Upper lobe of left lung (tissue), 6 donors: ENCODE measurements at regions not wholly inside any gene's neighbourhood (a gene's known extent, or its start where the extent isn't known, plus 50 kb on each side); places are given as distances from the start of the nearest gene placed in this dataset.

Source experiments
- ATAC-seq, 2 donors: fragments of 200-7000 bp; cut with Tn5 transposase; one replicate each; pipeline ENCODE4 v1.9.1; 2022; ENCODE audit warnings: mild to moderate bottlenecking in 2 of 2, moderate library complexity in 2 of 2; ENCODE audit not compliant: low FRiP score in 2 of 2
- DNase-seq, 2 donors: peaks; one replicate each; pipeline ENCODE4 v3.0.0-alpha.2; 2019 to 2020
- H3K27ac ChIP-seq, 4 donors: fragments of 200-600 bp; sonication (generic); one replicate each; pipeline ENCODE4 v1.5.1; 2016 to 2019
- H3K27me3 ChIP-seq, 4 donors: fragments of 200-600 bp; sonication (generic); one replicate each; pipeline ENCODE4 v1.5.1; 2017 to 2019
- H3K36me3 ChIP-seq, 4 donors: fragments of 200-600 bp; sonication (generic); one replicate each; pipeline ENCODE4 v1.5.1; 2016 to 2019
- H3K4me1 ChIP-seq, 4 donors: fragments of 200-600 bp; sonication (generic); one replicate each; pipeline ENCODE4 v1.5.1; 2018 to 2019
- H3K4me3 ChIP-seq, 4 donors: fragments of 200-600 bp; sonication (generic); one replicate each; pipeline ENCODE4 v1.5.1; 2017 to 2019; ENCODE audit warnings: mild to moderate bottlenecking in 2 of 4, moderate library complexity in 1 of 4
- H3K9me3 ChIP-seq, 4 donors: fragments of 200-600 bp; sonication (generic); one replicate each; pipeline ENCODE4 v1.5.1; 2018 to 2019
- EP300 ChIP-seq, 4 donors: sonication (generic); formaldehyde crosslinking; IDR thresholded peaks; one replicate each; pipeline ENCODE4 v1.5.1; 2017; ENCODE audit warnings: antibody characterized with exemption in 4 of 4, control low read depth in 2 of 4
- POLR2A ChIP-seq, 4 donors: fragments of 450-650 bp; IDR thresholded peaks; one replicate each; pipeline ENCODE4 v1.5.1; 2016 to 2017; ENCODE audit warnings: antibody characterized with exemption in 4 of 4, mild to moderate bottlenecking in 2 of 4
- POLR2AphosphoS5 ChIP-seq, 2 donors: sonication (generic); formaldehyde crosslinking; IDR thresholded peaks; one replicate each; pipeline ENCODE4 v1.5.1; 2017; ENCODE audit warnings: antibody characterized with exemption in 2 of 2
- WGBS, 2 donors: methylation state at CpG; one replicate each; pipeline ENCODE4 v1.1.5; 2017 to 2018; 5-methylcytosine and 5-hydroxymethylcytosine counted together
- TF ChIP-seq, protein P1 (sequence below), 6 experiments: fragments of 450-650 bp in 4 of 6; fragments of 200-600 bp in 2 of 6; sonication (generic) in 2 of 6; IDR thresholded peaks; one replicate each; pipeline ENCODE4 v1.5.1; 2016 to 2019; ENCODE audit warnings: antibody characterized with exemption in 6 of 6
- donor health status: DM: no; HTN: no; CAD: no; lungs with moderate emphysema.
- donor health status: DM: no; HTN: yes; CAD: no; lungs with severe emphysema.

DNA sequence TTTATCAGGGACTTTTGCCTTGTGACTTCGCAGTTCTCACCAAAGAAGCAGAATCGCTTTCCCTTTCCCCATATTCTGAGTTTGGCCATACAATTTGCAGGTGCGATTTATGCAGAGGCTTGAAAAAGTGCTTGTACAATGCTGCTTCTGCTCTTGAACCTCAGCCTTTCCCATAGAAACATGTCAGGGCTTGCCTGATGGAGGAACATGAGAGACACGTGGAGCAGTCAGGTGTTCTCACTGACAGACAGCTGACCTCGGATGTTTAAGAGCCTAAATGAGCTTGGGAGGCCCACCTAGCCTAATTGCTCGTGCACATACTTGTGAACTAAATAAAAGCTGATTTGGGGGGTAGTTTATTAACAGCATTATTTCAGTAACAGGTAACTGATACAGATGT is 290.0 kb downstream of the S1PR1 start:
- no peaks in the 10 kb centered on the region for H3K27me3 ChIP-seq
- no peaks in the 10 kb centered on the region for H3K36me3 ChIP-seq
- no peaks in the 10 kb centered on the region for H3K4me1 ChIP-seq
- TF ChIP-seq EP300 (IDR thresholded peaks at IDR 0.05) (no peak), POLR2A (IDR thresholded peaks at IDR 0.05) (no peak), POLR2AphosphoS5 (IDR thresholded peaks at IDR 0.05) (no peak)
- TF ChIP-seq, protein P1, sequence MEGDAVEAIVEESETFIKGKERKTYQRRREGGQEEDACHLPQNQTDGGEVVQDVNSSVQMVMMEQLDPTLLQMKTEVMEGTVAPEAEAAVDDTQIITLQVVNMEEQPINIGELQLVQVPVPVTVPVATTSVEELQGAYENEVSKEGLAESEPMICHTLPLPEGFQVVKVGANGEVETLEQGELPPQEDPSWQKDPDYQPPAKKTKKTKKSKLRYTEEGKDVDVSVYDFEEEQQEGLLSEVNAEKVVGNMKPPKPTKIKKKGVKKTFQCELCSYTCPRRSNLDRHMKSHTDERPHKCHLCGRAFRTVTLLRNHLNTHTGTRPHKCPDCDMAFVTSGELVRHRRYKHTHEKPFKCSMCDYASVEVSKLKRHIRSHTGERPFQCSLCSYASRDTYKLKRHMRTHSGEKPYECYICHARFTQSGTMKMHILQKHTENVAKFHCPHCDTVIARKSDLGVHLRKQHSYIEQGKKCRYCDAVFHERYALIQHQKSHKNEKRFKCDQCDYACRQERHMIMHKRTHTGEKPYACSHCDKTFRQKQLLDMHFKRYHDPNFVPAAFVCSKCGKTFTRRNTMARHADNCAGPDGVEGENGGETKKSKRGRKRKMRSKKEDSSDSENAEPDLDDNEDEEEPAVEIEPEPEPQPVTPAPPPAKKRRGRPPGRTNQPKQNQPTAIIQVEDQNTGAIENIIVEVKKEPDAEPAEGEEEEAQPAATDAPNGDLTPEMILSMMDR (IDR thresholded peaks at IDR 0.05) = no peak
- ATAC-seq (no peak), DNase-seq (no peak)
- no peaks in the 10 kb centered on the region for H3K9me3 ChIP-seq
- H3K4me3 ChIP-seq = no peak overlapping the region
- WGBS, 2 donors = 61 to 62% methylated on average over 6 of the region's 6 CpGs
- H3K27ac ChIP-seq = no peak overlapping the region

DNA sequence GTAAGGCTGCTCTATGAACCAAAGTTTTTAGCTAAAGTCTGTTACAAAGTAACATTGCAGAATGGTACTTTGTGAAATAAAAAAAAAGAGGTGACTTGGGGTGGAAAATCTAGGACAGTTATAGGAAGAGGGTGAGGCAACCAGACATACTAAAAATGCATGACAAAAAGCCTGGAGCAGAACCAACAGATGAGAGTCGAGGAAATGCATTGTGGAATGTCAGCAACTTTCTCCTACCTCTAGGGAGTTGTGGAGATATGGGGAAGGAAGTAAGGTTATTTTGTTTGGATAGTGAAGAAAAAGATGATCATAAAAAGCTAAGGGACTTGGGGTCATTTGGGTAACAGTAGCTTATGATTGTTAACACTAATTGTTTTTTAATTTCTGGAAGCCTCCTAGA is 295.6 kb downstream of the S1PR1 start:
- TF ChIP-seq EP300 (IDR thresholded peaks at IDR 0.05) = no peak
- no peak for TF ChIP-seq POLR2AphosphoS5 (IDR thresholded peaks at IDR 0.05)
- TF ChIP-seq, protein P1 (IDR thresholded peaks at IDR 0.05) = no peak
- no peak for TF ChIP-seq POLR2A (IDR thresholded peaks at IDR 0.05)
- Histone ChIP-seq H3K4me1 (no peaks in the 10 kb centered on the region), H3K36me3 (no peaks in the 10 kb centered on the region), H3K27me3 (no peaks in the 10 kb centered on the region), H3K4me3 (no peak overlapping the region), H3K27ac (no peak overlapping the region), H3K9me3 (no peaks in the 10 kb centered on the region)
- no peak for ATAC-seq
- 32 to 54% methylated on average over 1 of the region's 1 CpG for WGBS, 2 donors
- DNase-seq = no peak

DNA sequence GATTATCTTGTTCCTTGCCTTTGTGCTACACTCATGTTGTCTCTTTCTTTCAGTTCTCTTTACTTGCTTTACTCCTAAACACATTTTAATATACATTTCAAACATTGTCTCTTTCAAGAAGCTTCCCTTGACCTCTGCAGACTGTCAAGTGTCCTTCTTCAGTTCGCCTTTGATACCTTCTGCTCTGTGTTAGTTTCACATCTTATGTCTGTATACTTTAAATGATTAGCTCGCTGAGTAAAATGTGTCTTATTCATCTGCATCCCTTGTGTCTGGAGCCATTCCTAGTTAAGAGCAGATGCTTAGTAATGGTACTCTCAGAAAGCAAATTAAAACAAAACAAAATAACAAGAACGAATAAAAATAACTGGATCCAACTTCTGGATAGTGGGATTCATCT is 303.3 kb downstream of the S1PR1 start:
- Histone ChIP-seq H3K4me3 (no peak overlapping the region), H3K4me1 (no peaks in the 10 kb centered on the region), H3K36me3 (no peaks in the 10 kb centered on the region), H3K9me3 (no peaks in the 10 kb centered on the region), H3K27me3 (no peaks in the 10 kb centered on the region), H3K27ac (no peak overlapping the region)
- WGBS, 2 donors = 85 to 89% methylated on average over 3 of the region's 3 CpGs
- DNase-seq (no peak), ATAC-seq (no peak)
- TF ChIP-seq EP300 (IDR thresholded peaks at IDR 0.05) = no peak
- TF ChIP-seq, protein P1 (IDR thresholded peaks at IDR 0.05) = no peak
- TF ChIP-seq POLR2AphosphoS5 (IDR thresholded peaks at IDR 0.05) = no peak
- no peak for TF ChIP-seq POLR2A (IDR thresholded peaks at IDR 0.05)

DNA sequence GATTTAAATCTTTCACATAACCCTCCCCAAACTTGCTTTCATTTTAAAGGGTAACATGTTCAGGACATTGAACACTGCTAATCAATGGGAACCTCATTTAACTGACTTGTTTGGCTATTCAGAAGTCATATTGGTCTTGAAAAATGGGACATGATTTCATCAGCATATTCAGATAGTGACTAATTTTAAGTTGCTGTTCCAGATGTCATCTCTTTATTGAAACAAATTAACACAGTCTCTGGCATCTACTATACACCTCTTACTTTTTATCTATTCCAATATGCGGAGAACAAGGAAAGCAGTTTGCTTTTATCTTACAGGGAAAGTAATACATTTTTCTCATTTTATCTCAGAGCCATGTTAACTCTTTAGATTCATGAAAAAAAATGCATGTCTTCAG is 310.1 kb downstream of the S1PR1 start:
- no peak overlapping the region for H3K27ac ChIP-seq
- DNase-seq = no peak
- no peaks in the 10 kb centered on the region for H3K27me3 ChIP-seq
- no peaks in the 10 kb centered on the region for H3K36me3 ChIP-seq
- no peaks in the 10 kb centered on the region for H3K4me1 ChIP-seq
- no peak for ATAC-seq
- TF ChIP-seq POLR2AphosphoS5 (IDR thresholded peaks at IDR 0.05) = no peak
- H3K4me3 ChIP-seq = no peak overlapping the region
- 0% methylated on average over 1 of the region's 1 CpG for whole genome bisulfite sequencing, 2 donors
- H3K9me3 ChIP-seq = no peaks in the 10 kb centered on the region

DNA sequence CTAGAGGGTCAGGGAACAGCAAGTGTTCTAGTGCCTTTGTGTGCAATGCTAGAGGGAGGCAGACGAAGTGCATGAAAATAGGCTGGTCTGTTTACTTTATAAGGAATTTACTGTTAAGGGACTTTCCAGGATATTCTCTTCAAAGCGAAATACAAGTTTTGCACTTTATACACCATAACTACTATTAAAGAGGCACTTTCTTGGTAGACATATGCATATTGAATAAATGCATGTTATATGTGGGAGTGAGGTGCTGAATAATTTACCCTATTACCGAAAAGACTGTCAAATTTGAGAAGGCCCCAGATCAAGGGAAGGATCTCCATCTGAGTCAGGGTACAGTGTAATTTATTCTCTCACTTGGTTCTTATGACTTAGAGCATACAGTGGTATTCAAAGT is 310.5 kb downstream of the S1PR1 start:
- Histone ChIP-seq H3K27me3 (no peaks in the 10 kb centered on the region), H3K27ac (no peak overlapping the region), H3K36me3 (no peaks in the 10 kb centered on the region), H3K4me1 (no peaks in the 10 kb centered on the region), H3K4me3 (no peak overlapping the region), H3K9me3 (no peaks in the 10 kb centered on the region)
- ATAC-seq (no peak), DNase-seq (no peak)
- TF ChIP-seq EP300 (IDR thresholded peaks at IDR 0.05) (no peak), POLR2AphosphoS5 (IDR thresholded peaks at IDR 0.05) (no peak), POLR2A (IDR thresholded peaks at IDR 0.05) (no peak)
- TF ChIP-seq, protein P1 (IDR thresholded peaks at IDR 0.05) = no peak
- WGBS, 2 donors = 53 to 61% methylated on average over 3 of the region's 3 CpGs
